ENCODE measurements at regions not wholly inside any gene's neighbourhood (a gene's known extent, or its start where the extent isn't known, plus 50 kb on each side); places are given as distances from the start of the nearest gene placed in this dataset. TPM values are rescaled to one million over a fixed set of nuclear protein-coding genes. Genes with fewer than 3 reads are reported as not detected.

DNA sequence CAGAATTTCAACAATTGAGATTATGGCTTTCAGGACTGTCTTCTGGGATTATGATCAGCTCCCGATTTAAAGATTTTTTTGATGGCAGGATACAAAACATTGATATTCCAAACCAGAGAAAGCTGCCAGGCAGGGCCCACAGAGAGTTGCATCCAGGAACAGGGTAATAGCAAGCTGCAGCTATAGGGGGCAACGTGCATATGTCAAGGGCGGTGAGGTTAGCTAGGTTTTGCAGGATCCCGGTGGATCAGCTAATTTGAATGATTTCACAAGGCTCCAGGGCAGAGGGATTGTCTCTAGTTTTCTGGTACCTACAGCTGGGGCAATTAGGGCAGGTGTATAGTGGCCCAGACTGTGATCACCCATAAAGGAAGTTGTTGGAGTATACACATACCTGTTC is 339.4 kb downstream of the CHSY3 start:
- intact Hi-C loops (cut with micrococcal nuclease): no loop called here

DNA sequence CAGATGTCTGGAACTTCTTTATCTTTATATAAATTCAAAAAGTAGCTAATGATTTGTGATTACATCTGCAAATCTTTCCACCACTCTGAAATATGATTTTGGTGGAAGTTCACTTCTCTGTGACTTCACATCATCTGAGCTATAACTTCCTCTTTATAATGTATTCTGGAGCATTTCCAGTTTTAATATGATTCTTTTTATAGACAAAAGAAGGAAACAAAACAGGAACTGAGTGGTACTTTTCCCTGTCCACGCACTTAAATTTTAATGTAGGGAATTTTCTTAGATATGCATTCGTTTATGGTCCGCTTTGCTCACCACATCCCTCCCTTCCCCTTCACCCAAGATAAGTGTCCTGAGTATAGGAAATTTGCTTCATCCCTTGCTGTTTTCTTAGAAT is 333.5 kb downstream of the CHSY3 start:
- Histone ChIP-seq H3K27me3 (ENCODE audit: control insufficient read depth in 2 of 2, insufficient read depth in 2 of 2, low read length in 2 of 2) (no peaks in the 10 kb centered on the region), H3K9me3 (replicated peaks in 1 of 2; ENCODE audit: control insufficient read depth in 1 of 2, insufficient read depth in 1 of 2, low read length in 2 of 2) (no peaks in the 10 kb centered on the region), H3K9ac (ENCODE audit: insufficient read depth, low read length, poor library complexity, severe bottlenecking) (no peak overlapping the region), H4K20me1 (ENCODE audit: insufficient read depth, low read length) (no peaks in the 10 kb centered on the region), H3K4me2 (replicated peaks; ENCODE audit: extremely low read depth, low read length, poor library complexity, severe bottlenecking) (no peak overlapping the region), H2AFZ (ENCODE audit: insufficient read depth, low read depth, low read length, poor library complexity, severe bottlenecking) (no peak overlapping the region), H3K4me1 (ENCODE audit: control insufficient read depth in 1 of 2, insufficient read depth in 2 of 2, low read length in 2 of 2) (peaks cover 3 to 7% of the 10 kb centered on the region in 2 donors), H3K36me3 (replicated peaks in 1 of 2; ENCODE audit: control insufficient read depth in 1 of 2, insufficient read depth in 2 of 2, low read length in 2 of 2) (no peaks in the 10 kb centered on the region), H3K27ac (ENCODE audit: low read depth in 1 of 2, low read length in 2 of 2) (no peak overlapping the region), H3K4me3 (replicated peaks in 1 of 3; ENCODE audit: low read depth in 2 of 3, low read length in 3 of 3) (no peak overlapping the region), H3K79me2 (ENCODE audit: insufficient read depth, low read length) (no peaks in the 10 kb centered on the region)
- Mint-ChIP-seq H3K4me3 (peak overlapping the region in 1 of 2 donors; percentile 46), H3K4me1 (peaks cover 6% of the 10 kb centered on the region), H3K9me3 (no peaks in the 10 kb centered on the region), H3K27ac (no peak overlapping the region), H3K27me3 (ENCODE audit: low read depth in 3 of 3) (peaks cover 0 to 2% (median 0%) of the 10 kb centered on the region in 3 donors), H3K36me3 (no peaks in the 10 kb centered on the region)
- DNase-seq: peak in 1 of 3 donors; percentile 13
- WGBS (ENCODE audit: insufficient coverage): no CpG with 5 or more reads among the region's 3 CpGs
- intact Hi-C loops (cut with micrococcal nuclease): no loop called here
- TF ChIP-seq, protein P1, sequence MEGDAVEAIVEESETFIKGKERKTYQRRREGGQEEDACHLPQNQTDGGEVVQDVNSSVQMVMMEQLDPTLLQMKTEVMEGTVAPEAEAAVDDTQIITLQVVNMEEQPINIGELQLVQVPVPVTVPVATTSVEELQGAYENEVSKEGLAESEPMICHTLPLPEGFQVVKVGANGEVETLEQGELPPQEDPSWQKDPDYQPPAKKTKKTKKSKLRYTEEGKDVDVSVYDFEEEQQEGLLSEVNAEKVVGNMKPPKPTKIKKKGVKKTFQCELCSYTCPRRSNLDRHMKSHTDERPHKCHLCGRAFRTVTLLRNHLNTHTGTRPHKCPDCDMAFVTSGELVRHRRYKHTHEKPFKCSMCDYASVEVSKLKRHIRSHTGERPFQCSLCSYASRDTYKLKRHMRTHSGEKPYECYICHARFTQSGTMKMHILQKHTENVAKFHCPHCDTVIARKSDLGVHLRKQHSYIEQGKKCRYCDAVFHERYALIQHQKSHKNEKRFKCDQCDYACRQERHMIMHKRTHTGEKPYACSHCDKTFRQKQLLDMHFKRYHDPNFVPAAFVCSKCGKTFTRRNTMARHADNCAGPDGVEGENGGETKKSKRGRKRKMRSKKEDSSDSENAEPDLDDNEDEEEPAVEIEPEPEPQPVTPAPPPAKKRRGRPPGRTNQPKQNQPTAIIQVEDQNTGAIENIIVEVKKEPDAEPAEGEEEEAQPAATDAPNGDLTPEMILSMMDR (IDR thresholded peaks at IDR 0.05): no peak

More for the DNA sequence above, 339.4 kb downstream of the CHSY3 start:
- Mint-ChIP-seq H3K4me1 (no peaks in the 10 kb centered on the region), H3K27ac (no peak overlapping the region), H3K27me3 (ENCODE audit: low read depth in 3 of 3) (peaks cover 0 to 2% (median 0%) of the 10 kb centered on the region in 3 donors), H3K4me3 (no peak overlapping the region), H3K9me3 (peaks cover 0 to 9% (median 1%) of the 10 kb centered on the region in 7 donors), H3K36me3 (no peaks in the 10 kb centered on the region)
- no peaks in the 10 kb centered on the region for H3K4me1 ChIP-seq (ENCODE audit: control insufficient read depth in 1 of 2, insufficient read depth in 2 of 2, low read length in 2 of 2)
- no peaks in the 10 kb centered on the region for H3K27me3 ChIP-seq (ENCODE audit: control insufficient read depth in 2 of 2, insufficient read depth in 2 of 2, low read length in 2 of 2)
- no peak overlapping the region for H3K9ac ChIP-seq (ENCODE audit: insufficient read depth, low read length, poor library complexity, severe bottlenecking)
- no peak for DNase-seq
- TF ChIP-seq, protein P1 (IDR thresholded peaks at IDR 0.05): no peak
- H4K20me1 ChIP-seq (ENCODE audit: insufficient read depth, low read length): no peaks in the 10 kb centered on the region
- H3K4me2 ChIP-seq (replicated peaks; ENCODE audit: extremely low read depth, low read length, poor library complexity, severe bottlenecking): no peak overlapping the region
- 87% methylated on average over 3 of the region's 4 CpGs for WGBS (ENCODE audit: insufficient coverage)
- no peak overlapping the region for H3K27ac ChIP-seq (ENCODE audit: low read depth in 1 of 2, low read length in 2 of 2)
- no peak overlapping the region for H2AFZ ChIP-seq (ENCODE audit: insufficient read depth, low read depth, low read length, poor library complexity, severe bottlenecking)
- no peaks in the 10 kb centered on the region for H3K36me3 ChIP-seq (replicated peaks in 1 of 2; ENCODE audit: control insufficient read depth in 1 of 2, insufficient read depth in 2 of 2, low read length in 2 of 2)
- no peaks in the 10 kb centered on the region for H3K79me2 ChIP-seq (ENCODE audit: insufficient read depth, low read length)
- H3K4me3 ChIP-seq (replicated peaks in 1 of 3; ENCODE audit: low read depth in 2 of 3, low read length in 3 of 3): no peak overlapping the region
- no peaks in the 10 kb centered on the region for H3K9me3 ChIP-seq (replicated peaks in 1 of 2; ENCODE audit: control insufficient read depth in 1 of 2, insufficient read depth in 1 of 2, low read length in 2 of 2)

Small RNA genes lying in the stretch of these regions (small RNA-seq; reads per million reads assigned to genes)
- not detected for gene AC113367.2 (ENCODE audit: insufficient read length, low read depth)
- not detected for gene RNU7-53P (ENCODE audit: insufficient read length, low read depth)
